HG03039 (cell line): ENCODE measurements at regions not wholly inside any gene's neighbourhood (a gene's known extent, or its start where the extent isn't known, plus 50 kb on each side); places are given as distances from the start of the nearest gene placed in this dataset.

Source experiments
- ATAC-seq: cut with Tn5 transposase; IDR thresholded peaks from one replicate; pipeline ENCODE4 v1.9.1; 2021; ENCODE audit warnings: mild to moderate bottlenecking, moderate library complexity; ENCODE audit not compliant: unreplicated experiment

DNA sequence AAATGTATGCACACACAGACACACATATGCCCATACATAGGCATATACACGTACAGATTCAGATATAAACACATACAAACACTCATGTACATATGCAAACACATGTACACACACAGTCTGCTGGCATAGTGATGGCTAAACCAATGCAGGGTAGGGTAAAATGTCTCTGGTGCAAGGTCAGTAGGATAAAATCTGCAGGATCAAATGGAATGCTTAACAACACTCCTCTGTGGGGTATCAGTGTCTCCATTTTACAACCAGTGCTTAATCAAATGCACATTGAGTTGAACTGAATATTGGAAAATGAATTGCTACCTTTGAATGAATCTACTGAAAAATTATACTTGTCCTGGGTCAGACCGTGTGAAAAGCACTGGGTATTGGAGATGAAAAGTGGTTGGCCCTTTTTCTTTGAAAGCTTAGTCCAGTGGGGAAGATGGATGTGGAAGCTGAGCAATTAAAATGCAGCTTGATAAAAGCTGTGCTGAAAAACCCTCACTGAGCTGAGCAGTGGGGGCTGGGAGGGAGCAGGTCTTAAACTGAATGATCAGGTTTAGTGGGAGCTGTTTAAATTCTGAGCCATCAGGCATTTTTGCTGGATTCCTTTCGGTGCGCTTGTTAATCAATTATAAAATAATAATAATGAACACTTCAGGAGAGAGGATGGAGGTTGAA is 314.7 kb downstream of the HAPSTR1 start:
- ATAC-seq, result no peak

DNA sequence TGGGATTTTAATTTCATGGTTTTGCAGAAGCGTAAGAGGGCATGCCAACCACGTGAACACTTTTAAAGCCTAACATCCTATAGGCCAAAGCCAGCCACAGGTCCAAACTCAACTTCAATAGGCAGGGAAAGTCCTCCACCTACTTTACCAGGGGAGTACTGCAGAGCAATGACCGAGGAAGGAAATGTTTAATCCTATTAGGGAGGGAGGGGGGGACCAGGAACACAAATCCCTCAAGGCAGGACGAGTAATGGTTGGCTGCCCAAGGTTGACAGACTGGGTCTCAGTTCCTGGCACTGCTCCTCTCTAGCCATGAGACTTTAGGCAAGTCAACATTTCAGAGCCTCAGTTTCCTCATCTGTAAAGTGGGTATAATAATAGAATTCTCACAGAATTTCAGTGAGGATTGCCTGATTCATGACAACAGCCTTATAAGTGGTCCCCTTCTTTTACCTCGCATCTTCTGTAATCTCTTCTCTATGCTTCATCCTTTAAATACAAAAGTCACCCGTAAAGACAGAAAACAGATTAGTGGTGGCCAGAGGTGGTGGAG is 315.8 kb downstream of the HAPSTR1 start:
- no peak for ATAC-seq

DNA sequence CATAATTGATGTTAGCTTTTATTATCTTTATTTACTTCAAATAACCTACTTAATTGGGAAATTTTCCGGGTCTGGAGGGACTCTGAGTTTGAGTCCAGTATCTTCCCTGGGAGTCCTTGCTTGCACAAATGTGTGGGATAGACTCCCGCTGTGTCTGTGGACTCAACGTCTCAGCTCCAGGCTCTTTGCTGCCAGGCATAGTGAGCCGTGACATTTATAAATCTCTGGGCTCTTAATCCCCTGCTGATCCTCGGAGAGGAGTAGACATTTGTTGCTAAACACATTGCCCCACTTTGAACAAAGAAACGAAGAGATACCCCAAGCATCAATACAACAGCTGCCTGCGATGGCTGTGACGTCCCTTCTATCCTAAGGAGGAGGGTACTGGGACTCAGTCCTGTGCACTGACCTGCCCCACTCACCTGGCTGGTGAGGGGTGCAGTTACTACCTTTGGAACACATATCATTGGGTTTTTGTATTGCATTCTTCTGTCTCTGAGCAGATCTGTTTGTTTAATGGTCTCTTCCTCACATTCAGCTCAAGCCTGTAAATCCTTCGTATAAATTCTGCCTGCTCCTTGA is 316.9 kb downstream of the HAPSTR1 start:
- ATAC-seq, result no peak

DNA sequence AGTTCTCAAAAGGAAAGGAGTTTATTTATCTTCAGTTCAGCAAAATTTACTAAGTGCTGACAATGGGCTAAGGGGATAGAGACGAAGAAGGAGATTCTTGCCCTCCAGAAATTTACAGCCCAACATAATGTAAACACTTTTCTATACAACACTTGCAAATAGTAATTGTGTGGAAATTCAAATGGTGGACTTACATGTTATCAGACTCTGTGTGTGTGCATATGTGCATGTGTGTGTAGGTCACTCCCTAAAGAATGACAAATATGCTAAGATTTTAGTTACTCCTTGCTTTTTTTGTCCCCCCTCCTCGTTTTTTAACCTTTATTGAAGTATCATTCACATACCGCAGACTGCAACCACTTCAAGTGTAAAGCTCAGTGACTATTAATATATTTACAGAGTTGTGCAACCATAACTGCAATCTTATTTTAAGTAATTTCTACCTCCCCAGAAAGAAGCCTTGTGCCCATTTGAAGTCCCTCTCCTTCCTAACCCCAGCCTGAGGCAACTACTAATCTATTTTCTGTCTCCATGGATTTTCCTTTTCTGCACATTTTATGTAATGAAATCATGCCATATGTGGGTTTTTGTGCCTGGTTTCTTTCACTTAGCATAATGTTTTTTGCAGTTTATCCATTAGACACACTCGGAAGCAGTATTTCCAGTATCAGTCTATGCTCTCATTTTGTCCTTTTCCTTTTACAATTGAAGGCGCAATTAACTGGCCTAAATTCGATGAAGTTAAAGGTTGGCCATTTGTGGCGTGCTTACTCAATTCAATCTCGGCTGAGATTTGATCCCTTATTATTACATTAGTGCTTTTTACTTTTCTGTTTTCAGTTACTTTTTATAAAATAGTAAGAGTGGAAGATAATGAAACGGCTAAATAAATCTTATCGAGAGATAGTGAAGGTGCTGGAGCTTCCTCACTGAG is 318.4 kb downstream of the HAPSTR1 start:
- no peak for ATAC-seq

DNA sequence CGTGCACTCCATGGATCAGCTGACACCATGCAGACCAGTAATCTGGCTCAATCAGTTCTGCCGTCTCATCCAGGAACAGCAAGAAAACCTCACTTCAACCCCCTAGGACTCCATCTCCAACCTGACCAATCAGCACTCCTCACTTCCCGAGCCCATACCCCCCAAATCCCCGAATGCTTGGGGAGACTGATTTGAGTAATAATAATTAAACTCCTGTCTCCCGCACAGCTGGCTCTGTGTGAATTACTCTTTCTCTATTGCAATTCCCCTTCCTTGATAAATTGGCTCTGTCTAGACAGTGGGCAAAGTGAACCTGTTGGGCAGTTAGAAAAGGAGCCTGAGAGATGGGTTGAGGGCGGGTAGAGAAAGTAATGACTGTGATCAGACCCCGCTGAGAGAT is 320.0 kb downstream of the HAPSTR1 start:
- ATAC-seq, result no peak

DNA sequence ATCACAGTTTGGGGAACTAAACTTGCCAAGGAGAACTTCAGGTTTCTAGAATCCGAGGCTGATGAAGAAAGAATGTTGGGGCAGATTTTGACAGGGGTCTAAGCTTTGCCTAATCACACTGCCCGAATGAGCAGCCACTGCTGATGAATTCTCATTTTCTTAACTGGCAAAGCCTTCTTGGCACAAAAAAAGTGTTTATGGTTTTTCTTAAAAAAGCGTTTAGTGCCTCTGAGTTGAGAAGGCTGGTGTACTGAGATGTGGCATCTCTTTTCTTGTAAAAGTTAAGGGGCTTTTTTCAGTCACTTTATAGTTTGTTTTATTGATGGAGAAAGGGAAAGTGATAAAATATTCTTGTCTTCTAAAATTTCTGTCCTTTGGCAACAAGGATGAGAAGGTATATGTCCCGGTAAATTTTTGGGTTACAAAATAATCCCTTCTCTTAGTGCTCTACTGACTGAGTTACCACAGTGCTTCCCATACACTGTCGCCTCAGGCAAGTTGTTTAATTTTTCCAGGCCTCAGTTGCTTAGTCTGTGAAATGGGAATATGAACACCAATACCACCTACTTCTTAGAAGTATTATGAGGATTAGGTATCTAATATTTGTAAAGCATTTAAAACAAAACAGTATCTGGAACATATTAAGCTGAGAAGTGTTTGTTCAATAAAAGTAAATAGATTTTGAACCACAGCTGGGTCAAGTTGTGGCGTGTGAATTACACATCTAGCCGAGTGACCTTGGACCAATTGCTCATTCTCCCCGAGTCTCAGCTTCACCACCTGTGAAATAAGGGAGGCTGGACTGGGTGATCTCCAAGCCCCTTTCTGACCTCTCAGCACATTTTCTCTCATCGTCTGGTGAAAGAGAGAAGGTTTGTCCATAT is 320.8 kb downstream of the HAPSTR1 start:
- ATAC-seq, result no peak

DNA sequence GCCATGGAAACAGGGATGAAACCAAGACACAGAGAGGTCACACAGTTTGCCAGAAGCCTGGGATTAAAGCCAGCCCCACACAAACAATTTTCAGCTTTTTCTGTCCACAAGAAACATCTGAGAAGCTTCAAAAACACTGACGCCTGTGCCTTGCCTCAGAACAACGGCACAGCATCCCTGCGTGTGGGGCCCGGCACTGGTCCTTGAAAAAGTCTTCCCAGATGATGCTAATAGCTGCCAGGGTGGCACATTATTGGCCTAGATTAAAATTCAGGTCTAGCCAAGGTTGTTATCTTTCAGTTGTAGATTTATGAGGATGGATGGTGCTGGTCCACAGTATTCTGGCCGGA is 321.4 kb downstream of the HAPSTR1 start:
- no peak for ATAC-seq

DNA sequence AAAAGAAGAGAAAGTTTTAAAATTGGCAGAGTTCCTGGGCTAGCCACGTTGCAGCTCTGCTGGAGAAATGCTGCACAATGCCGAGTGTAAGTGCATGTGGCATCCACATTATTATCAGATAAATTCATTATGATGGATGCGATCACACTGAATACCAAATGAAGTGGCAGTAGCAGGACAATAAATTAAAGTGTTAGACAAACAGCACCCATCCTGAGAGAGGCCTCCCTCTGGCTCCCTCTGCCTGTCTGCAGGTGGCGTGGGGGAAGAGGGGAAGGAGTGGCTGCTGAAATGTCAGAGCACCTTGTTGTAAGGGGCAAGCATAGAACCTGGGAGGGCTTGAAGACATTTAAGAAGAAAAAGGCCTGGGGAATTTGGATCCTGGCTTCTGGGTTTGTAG is 324.1 kb downstream of the HAPSTR1 start:
- no peak for ATAC-seq

DNA sequence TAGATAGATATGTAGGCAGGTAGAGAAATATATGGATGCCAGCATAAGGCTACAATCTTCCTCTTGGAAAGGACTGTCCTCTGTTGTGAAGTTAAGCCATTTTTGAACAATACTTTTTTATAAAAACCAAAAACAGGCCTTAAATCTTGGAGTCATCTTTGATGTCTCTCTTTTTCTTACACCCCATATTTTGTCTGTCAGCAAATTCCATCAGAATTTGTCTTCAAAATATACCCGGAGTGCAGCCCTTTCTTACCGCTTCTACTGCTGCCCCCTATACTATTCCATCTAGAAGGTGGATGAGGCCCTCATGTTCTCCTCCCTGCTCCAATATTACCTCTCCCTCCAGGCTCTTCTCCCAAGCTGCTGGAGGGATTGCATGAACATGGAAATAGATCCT is 326.5 kb downstream of the HAPSTR1 start:
- ATAC-seq, result no peak

DNA sequence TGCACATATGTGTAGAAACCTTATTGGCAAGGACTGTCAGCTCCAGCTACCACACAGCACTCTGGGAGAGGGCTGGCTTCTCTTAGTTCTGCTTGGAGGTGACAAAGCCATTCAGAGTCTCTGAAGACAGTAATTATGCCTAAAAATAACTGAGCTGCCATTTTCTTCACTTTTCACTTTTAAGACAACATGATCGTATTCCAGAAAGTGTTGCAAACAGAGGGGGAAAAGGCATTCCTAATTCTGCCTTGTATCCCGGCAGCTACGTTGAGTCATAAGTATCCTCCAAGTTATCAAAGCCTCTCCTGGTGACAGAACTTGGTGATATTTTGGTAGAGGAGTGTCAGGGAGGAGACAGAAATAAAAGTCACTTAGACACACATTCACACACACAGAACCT is 327.7 kb downstream of the HAPSTR1 start:
- ATAC-seq, result no peak

DNA sequence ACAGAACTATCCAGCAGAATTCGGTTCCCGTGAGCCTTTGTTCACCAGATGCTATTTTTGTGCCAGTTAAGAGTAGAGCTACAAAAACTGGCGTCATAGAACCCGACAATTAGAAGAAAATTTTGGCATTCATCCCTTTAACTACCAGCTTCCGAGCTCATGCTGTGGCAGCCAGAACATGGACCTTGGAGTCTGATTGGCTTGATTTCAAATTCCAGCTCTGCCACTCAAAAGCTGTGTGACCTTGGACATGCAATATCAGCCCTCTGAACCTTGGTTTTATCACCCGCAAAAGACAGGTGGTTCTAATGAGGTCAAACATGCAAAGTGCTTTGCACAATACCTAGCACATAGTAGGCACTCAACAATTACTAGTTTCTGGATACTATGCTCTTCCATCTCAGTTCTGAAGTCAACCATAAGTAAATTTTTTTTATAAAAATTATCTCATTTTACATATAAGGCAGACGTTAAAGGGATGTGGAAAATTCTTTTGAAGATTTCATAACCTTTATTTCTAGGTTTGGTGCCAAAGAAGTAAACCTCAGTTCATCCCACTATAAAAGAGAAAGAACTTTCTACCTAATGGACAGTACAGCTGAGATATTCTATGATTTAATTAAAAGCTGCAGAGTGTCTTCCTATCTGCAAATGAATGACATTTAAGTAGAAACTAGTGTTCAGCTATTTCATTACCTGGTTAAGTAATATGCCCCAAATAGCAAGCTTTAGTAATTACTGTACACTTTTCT is 331.5 kb downstream of the HAPSTR1 start:
- ATAC-seq, result no peak

DNA sequence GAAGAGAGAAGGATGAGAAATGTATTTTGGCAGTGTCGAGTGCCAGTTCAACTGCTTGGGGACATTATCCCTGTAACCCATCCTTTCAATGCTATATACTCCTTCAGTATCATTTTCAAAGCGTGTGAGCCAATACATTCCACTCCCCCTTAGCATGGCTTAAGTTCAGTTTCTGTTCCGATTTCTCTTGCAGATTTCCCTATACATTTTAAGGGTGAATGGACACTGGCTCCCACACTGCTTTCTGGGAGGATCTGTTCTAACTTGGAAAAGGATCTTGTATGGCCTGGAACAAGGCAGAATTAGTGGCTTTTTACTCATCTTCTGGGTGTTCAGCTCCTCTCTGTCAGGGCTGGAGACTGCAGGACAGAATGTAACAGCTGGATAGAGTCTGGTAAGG is 333.8 kb downstream of the HAPSTR1 start:
- no peak for ATAC-seq

DNA sequence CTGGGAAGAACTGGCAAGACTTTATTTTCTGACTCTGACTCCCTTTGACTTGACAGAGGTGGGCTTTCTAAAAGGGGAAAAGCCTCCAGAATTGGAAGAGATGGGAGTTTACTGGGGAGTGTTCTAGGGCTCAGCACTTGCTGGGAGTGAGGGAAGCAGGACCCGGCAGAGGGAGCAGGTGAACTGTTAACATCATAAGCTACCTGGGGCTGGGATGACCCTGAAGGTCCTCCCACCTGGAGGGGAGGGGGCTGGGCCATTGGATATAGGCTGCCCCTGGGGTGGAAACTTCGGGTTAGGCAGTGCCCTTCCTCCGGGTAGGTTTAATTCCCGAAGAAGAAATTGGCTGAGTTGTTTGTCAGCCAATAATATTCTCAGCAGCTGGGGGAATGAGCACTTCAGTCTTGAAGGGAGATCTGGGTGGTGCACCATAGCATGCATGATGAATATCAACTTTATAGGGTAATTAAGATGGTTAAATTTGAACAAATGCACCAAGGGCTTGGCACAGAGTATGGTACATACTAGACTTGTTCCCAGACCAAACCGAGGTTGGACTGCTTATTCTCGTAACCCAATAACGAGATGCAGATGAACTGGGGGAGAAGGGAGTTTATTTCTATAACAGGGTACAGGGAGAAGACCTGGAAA is 337.0 kb downstream of the HAPSTR1 start:
- ATAC-seq, result no peak

DNA sequence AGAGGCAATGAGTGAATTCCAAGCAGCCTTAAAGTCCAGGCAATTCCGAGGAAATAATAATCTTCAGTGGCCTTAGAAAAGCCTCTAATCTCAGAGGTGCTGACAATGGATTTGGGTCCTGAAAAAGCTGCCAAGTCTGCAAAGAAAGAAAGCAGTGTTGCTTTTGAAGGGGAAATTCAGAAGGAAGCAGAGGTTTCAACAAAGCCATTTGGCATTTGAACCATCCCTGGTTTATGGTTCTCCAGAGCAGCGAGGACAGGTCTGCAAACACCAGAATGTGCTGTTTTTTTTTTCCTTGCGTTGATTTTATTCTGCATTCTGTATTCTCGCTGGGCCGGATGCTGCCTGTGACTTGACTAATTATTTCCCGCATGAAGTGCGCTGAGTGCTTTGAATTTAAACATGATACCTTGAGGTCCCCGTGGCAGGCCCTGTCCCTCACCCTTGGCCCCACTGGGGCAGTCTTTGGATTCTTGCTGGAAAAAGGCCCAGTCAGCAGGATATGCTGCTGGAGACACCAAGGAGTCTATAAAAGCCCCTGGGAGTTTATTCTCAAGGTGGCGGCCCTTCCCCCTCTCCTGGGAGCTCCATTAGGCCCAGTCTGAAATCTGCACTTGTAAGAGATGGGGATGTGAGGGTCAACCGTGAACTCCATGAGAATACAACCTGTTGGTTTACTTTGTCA is 338.3 kb downstream of the HAPSTR1 start:
- ATAC-seq, result no peak

DNA sequence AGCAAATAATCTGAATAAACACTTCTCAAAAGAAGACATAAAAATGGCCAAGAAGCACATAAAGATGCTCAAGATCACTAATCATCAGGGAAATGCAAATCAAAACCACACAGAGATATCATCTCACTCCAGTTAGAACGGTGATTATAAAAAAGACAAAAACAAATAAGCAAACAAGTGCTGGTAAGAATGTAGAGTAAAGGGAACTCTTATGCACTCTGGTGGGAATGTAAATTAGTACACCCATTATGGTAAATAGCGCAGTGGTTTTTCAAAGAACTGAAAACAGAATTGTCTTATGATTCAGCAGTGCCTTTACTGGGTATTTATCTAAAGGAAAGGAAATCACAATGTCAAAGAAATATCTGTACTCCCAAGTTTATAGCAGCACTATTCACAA is 343.2 kb downstream of the HAPSTR1 start:
- no peak for ATAC-seq

DNA sequence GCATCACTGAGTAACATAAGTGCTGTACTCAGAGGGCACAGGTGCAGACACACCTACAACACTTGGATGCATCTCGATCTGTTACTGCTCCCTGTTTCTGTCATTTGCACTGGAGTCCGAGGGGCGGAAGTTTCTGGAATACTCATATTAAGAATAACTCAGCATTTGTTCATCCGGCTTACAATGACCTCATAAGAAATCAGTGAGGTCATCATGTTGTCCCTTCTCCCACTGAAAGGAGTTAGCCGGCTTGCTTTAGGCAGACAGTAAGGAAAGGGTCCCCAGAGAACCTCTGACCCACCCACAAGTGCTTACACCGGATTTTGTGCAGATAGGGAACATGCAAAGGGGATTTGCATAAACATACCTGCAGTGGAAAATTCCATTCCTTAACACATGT is 344.7 kb downstream of the HAPSTR1 start:
- no peak for ATAC-seq

DNA sequence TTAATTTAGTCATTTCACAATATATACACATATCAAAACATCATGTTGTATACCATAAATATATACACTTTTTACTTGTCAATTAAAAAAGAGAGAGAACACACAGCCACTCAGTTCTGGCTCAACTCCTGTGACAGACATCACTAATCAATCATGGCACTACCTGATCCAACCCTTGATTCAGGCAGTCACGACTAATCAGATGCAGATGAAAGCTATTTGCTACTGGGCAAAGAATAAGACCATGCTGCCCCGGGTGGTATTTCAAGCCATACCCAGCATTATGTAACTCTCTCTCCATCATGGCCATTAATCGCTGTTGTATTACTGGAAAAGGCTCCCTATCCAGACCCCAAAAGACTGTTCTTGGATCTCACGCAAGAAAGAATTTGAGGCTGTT is 345.7 kb downstream of the HAPSTR1 start:
- no peak for ATAC-seq

DNA sequence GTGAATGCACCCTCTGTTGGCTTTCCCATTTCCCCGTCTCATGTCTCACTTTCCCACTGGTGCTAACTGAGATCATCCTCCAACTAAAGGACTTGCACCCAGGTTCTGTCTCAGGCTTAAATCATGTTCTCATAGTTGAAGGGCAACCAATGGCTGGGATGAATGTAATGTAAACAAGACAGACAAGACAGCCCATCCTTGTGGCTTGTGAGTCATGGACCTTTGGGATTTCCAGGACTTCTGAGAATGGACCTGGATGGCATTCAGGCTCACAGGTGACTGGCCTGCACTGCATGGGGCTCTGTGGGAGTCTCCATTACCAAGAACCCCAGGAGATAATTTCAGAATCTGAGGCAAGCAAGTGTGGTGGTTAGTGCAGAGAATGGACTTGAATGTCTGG is 347.5 kb downstream of the HAPSTR1 start:
- ATAC-seq, result no peak

DNA sequence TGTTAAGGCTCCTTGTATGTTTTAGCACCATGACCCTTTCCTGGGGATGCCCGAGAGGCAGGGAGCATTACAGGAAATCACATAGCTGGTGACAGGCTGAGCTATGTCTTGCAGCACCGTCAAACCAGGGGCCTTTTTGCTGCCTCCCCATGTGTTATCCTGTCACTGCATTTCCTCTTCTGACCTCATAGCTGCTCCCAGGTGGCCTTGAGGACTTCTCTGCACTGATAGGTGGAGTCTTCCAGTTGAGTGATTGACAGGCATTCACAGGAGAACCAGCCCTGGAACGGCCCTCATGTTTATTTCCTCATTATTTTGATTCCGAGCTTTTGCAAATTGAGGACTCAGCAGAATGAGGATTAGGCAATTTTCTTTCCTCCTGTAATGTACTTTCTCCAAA is 349.6 kb downstream of the HAPSTR1 start:
- ATAC-seq, result no peak
